ENCODE measurements at regions not wholly inside any gene's neighbourhood (a gene's known extent, or its start where the extent isn't known, plus 50 kb on each side); places are given as distances from the start of the nearest gene placed in this dataset.

- intact Hi-C loops (cut with micrococcal nuclease; ENCODE audit: unreplicated experiment) = no loop called here
- 30% methylated on average over 2 of the region's 3 CpGs for WGBS (ENCODE audit: low lambda C conversion rate)
- TF ChIP-seq SRSF1 (optimal IDR thresholded peaks at IDR 0.05; ENCODE audit: low read depth, low read length) = no peak
- no peak for TF ChIP-seq ZNF350 (CRISPR knock-in tag; IDR thresholded peaks at IDR 0.05; ENCODE audit: borderline replicate concordance, low read depth)
- TF ChIP-seq HES4 (CRISPR knock-in tag; IDR thresholded peaks at IDR 0.05; ENCODE audit: borderline replicate concordance) = no peak
- no peak for TF ChIP-seq TBL1XR1 (IDR thresholded peaks at IDR 0.05; ENCODE audit: borderline replicate concordance, low read length, partially characterized antibody)
- TF ChIP-seq SNRNP70 (IDR thresholded peaks at IDR 0.05; ENCODE audit: low read depth, low read length) = no peak
- TF ChIP-seq MAZ (IDR thresholded peaks at IDR 0.05; ENCODE audit: borderline replicate concordance, low read depth, low read length) = no peak
- no peak for TF ChIP-seq MAZ (CRISPR knock-in tag; IDR thresholded peaks at IDR 0.05; ENCODE audit: low read depth)
- no peak for TF ChIP-seq MLX (CRISPR knock-in tag; IDR thresholded peaks at IDR 0.05)
- no peak for TF ChIP-seq SATB2 (CRISPR knock-in tag; IDR thresholded peaks at IDR 0.05)
- TF ChIP-seq PPARG (CRISPR knock-in tag; conservative IDR thresholded peaks at IDR 0.05) = no peak
- no peak for TF ChIP-seq SNAPC2 (CRISPR knock-in tag; IDR thresholded peaks at IDR 0.05)
- TF ChIP-seq CREB3 (CRISPR knock-in tag; IDR thresholded peaks at IDR 0.05) = no peak
- no peak for TF ChIP-seq SP1 (IDR thresholded peaks at IDR 0.05)
- TF ChIP-seq SP1 (CRISPR knock-in tag; IDR thresholded peaks at IDR 0.05) = no peak
- TF ChIP-seq, protein P1, sequence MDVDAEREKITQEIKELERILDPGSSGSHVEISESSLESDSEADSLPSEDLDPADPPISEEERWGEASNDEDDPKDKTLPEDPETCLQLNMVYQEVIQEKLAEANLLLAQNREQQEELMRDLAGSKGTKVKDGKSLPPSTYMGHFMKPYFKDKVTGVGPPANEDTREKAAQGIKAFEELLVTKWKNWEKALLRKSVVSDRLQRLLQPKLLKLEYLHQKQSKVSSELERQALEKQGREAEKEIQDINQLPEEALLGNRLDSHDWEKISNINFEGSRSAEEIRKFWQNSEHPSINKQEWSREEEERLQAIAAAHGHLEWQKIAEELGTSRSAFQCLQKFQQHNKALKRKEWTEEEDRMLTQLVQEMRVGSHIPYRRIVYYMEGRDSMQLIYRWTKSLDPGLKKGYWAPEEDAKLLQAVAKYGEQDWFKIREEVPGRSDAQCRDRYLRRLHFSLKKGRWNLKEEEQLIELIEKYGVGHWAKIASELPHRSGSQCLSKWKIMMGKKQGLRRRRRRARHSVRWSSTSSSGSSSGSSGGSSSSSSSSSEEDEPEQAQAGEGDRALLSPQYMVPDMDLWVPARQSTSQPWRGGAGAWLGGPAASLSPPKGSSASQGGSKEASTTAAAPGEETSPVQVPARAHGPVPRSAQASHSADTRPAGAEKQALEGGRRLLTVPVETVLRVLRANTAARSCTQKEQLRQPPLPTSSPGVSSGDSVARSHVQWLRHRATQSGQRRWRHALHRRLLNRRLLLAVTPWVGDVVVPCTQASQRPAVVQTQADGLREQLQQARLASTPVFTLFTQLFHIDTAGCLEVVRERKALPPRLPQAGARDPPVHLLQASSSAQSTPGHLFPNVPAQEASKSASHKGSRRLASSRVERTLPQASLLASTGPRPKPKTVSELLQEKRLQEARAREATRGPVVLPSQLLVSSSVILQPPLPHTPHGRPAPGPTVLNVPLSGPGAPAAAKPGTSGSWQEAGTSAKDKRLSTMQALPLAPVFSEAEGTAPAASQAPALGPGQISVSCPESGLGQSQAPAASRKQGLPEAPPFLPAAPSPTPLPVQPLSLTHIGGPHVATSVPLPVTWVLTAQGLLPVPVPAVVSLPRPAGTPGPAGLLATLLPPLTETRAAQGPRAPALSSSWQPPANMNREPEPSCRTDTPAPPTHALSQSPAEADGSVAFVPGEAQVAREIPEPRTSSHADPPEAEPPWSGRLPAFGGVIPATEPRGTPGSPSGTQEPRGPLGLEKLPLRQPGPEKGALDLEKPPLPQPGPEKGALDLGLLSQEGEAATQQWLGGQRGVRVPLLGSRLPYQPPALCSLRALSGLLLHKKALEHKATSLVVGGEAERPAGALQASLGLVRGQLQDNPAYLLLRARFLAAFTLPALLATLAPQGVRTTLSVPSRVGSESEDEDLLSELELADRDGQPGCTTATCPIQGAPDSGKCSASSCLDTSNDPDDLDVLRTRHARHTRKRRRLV (CRISPR knock-in tag; IDR thresholded peaks at IDR 0.05) = no peak
- TF ChIP-seq CHD4 (IDR thresholded peaks at IDR 0.05; ENCODE audit: borderline replicate concordance, low read length) = no peak
- no peak for TF ChIP-seq CBX2 (IDR thresholded peaks at IDR 0.05; ENCODE audit: low read depth, low read length)
- TF ChIP-seq CBX2 (CRISPR knock-in tag; IDR thresholded peaks at IDR 0.05; ENCODE audit: low read depth) = no peak
- no peak for TF ChIP-seq HNF1B (CRISPR knock-in tag; IDR thresholded peaks at IDR 0.05)
These were observed 640.0 kb upstream of the ADGRL2 start for GRCh38 chr1:81160696-81161095.

More at GRCh38 chr1:81160696-81161095, 640.0 kb upstream of the ADGRL2 start:
- Histone ChIP-seq H3K9me3 (ENCODE audit: low read length) (peaks cover 80% of the 10 kb centered on the region), H3K4me3 (replicated peaks in 1 of 3; ENCODE audit: insufficient read depth in 1 of 3, low read depth in 2 of 3, low read length in 3 of 3) (no peak overlapping the region), H3K4me2 (ENCODE audit: low read depth, low read length) (no peak overlapping the region), H2AFZ (ENCODE audit: low read length) (no peak overlapping the region), H3K36me3 (replicated peaks in 1 of 2; ENCODE audit: control insufficient read depth in 1 of 2, insufficient read depth in 2 of 2, low read length in 2 of 2) (no peaks in the 10 kb centered on the region), H3K27me3 (ENCODE audit: control insufficient read depth in 1 of 2, insufficient read depth in 2 of 2, low read length in 2 of 2) (no peaks in the 10 kb centered on the region), H3K9ac (ENCODE audit: insufficient read depth, low read depth, low read length) (no peak overlapping the region), H3K79me2 (ENCODE audit: insufficient read depth, low read length) (no peaks in the 10 kb centered on the region), H4K20me1 (ENCODE audit: insufficient read depth, low read length) (no peaks in the 10 kb centered on the region), H3K4me1 (ENCODE audit: insufficient read depth, low read length) (no peaks in the 10 kb centered on the region), H3K27ac (ENCODE audit: extremely low read length, insufficient read depth, low read length) (no peak overlapping the region)
- ChIA-PET CTCF (ENCODE audit: low intra/inter-chr PET ratio, low total read pairs) (no interaction called here), POLR2A (no interaction called here)
- no peak for FAIRE-seq
- no TSS peak for BruUV-seq (replicated peaks)
- no peak for DNase-seq (ENCODE audit: low spot score)
- ATAC-seq = no peak
- in situ Hi-C loops (cut with HindIII; ENCODE audit: extremely low pct_ligation_motif_present, low pct_unique_long_range_greater_than_20kb) = no loop called here

Data from HepG2 (cell line).